GM18505 (cell line): ENCODE measurements at regions not wholly inside any gene's neighbourhood (a gene's known extent, or its start where the extent isn't known, plus 50 kb on each side); places are given as distances from the start of the nearest gene placed in this dataset.

Experiments
- ATAC-seq: cut with Tn5 transposase; IDR thresholded peaks from one replicate; pipeline ENCODE4 v1.9.1; 2021; ENCODE audit not compliant: unreplicated experiment
- POLR2A ChIP-seq: IDR thresholded peaks from 4 replicates; pipeline ENCODE4 v1.6.1; 2011; ENCODE audit warnings: borderline replicate concordance; ENCODE audit not compliant: insufficient read depth, insufficient read length; ENCODE audit errors: extremely low read depth

GRCh38 chr2:217710211-217710765 lies 292.5 kb downstream of the TNS1 start:
- ATAC-seq, result no peak
- TF ChIP-seq POLR2A, result no peak

- TF ChIP-seq POLR2A, result no peak
- no peak for ATAC-seq
Measured at GRCh38 chr2:217709478-217710210, 293.2 kb downstream of the TNS1 start.

- ATAC-seq, result no peak
- no peak for TF ChIP-seq POLR2A
Measured at GRCh38 chr2:217707131-217707611, 295.6 kb downstream of the TNS1 start.

DNA sequence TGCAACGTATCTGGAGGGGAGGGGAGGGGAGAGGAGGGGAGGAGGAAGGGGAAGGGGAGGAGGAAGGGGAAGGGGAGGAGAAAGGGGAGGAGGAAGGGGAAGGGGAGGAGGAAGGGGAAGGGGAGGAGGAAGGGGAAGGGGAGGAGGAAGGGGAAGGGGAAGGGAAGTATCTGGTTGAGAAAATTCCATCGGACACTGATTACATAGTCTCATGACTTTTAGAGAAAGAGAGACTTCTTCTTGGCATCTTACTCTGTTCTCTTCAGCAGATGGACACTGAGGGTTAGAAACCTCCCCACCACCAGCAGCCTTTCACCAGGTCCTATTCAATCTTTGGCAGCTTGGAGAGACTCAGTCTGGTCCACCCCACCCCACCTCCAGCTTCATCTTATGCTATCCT lies 296.3 kb downstream of the TNS1 start:
- ATAC-seq, result no peak
- TF ChIP-seq POLR2A, result no peak

- ATAC-seq, result no peak
- no peak for TF ChIP-seq POLR2A
Measured at GRCh38 chr2:217706095-217706494, 296.7 kb downstream of the TNS1 start.

DNA sequence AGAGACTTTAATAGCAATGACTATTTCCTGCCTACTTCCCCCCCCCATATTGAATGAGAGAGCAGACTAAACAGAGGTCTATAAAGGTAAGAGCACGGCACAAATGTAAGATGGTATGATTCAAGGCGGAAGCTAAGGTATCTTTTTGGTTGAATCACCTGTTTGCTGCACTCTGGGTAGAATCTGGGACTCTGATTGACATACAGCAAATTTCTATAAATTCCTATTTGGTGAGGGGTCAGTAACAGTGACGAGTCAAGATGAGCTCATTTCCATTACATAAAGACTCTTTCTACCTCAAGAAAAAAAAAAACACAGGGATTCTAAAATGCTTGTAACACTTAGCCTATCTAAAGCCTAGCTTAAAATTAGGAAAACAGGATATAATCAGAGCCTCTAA lies 297.3 kb downstream of the TNS1 start:
- no peak for TF ChIP-seq POLR2A
- no peak for ATAC-seq

GRCh38 chr2:217703999-217704398 lies 298.8 kb downstream of the TNS1 start:
- no peak for TF ChIP-seq POLR2A
- ATAC-seq, result no peak

GRCh38 chr2:217703102-217703501 lies 299.7 kb downstream of the TNS1 start:
- no peak for TF ChIP-seq POLR2A

GRCh38 chr2:217701622-217702021 lies 301.2 kb downstream of the TNS1 start:
- no peak for TF ChIP-seq POLR2A
- ATAC-seq, result no peak

More at GRCh38 chr2:217703102-217703501, 299.7 kb downstream of the TNS1 start:
- no peak for ATAC-seq

- no peak for ATAC-seq
- TF ChIP-seq POLR2A, result no peak
Measured at GRCh38 chr2:217698691-217699090, 304.1 kb downstream of the TNS1 start.

DNA sequence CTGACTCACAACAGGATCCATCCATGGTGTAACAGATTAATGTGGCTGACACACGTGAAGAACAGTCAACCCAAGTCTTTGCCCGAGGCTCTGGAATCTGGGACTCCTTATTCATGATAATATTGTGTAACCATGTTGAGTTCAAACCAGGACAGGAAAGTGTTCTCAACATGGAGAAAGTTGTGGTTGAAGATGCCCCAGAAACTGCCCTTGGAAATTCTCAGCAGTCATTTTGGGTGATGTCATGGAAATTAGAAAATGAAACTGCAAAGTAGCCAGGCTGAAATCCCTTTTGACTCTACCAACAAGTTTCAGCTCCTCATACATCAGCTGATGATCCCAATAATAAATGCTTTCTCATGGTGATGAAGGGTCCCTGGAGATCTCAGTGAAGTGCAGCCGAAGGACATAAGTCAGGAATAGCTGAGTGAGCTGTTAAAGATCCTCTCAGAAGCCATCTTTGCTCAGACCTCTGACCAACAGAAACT lies 307.7 kb downstream of the TNS1 start:
- TF ChIP-seq POLR2A, result no peak
- no peak for ATAC-seq

- no peak for ATAC-seq
- TF ChIP-seq POLR2A, result no peak
Measured at GRCh38 chr2:217694291-217694690, 308.5 kb downstream of the TNS1 start.

DNA sequence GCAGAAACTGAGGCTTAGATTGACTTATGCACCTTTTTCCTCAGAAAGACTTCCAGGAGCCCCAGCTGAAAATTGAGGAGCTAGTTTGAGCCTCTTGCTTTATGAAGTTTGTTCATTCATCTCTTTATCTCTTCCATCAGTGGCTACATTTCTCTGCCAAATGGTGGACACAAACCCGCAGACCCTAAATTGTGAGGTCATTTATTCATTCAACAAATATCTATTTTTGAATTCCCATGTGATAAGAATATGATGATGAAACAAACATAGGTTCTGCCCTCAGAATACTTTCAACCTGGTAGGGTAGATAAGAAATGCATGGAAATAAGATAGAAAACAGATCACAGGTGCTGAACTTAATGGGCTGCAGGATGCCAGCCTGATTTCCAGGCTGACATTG lies 309.4 kb downstream of the TNS1 start:
- no peak for ATAC-seq
- TF ChIP-seq POLR2A, result no peak
